Hematopoietic multipotent progenitor cell (in vitro differentiated cells): ENCODE measurements at regions not wholly inside any gene's neighbourhood (a gene's known extent, or its start where the extent isn't known, plus 50 kb on each side); places are given as distances from the start of the nearest gene placed in this dataset.

Experiments
- DNase-seq, 3 donors: peaks; one replicate each; pipeline ENCODE4 v3.0.0-alpha.2; 2011 to 2015; ENCODE audit warnings: low read depth in 2 of 3, low spot score in 2 of 3

GRCh38 chr15:101590785-101591184 lies 61.4 kb downstream of the TM2D3 start:
- DNase-seq: no peak

GRCh38 chr15:101583284-101583683 lies 68.9 kb downstream of the TM2D3 start:
- DNase-seq: no peak

GRCh38 chr15:101580431-101580830 lies 71.8 kb downstream of the TM2D3 start:
- DNase-seq: no peak

GRCh38 chr15:101579631-101580163 lies 72.5 kb downstream of the TM2D3 start:
- no peak for DNase-seq

GRCh38 chr15:101578443-101578894 lies 73.7 kb downstream of the TM2D3 start:
- peak in 2 of 3 donors; percentile 39 to 73 for DNase-seq

- DNase-seq: no peak
Observed at GRCh38 chr15:101573951-101574350, 78.2 kb downstream of the TM2D3 start.

GRCh38 chr15:101570241-101570640 lies 80.7 kb upstream of the PCSK6 start:
- DNase-seq: no peak

GRCh38 chr15:101568821-101569555 lies 79.5 kb upstream of the PCSK6 start:
- DNase-seq: no peak

GRCh38 chr15:101568309-101568708 lies 78.8 kb upstream of the PCSK6 start:
- no peak for DNase-seq

GRCh38 chr15:101566748-101567488 lies 77.4 kb upstream of the PCSK6 start:
- no peak for DNase-seq

GRCh38 chr15:101565377-101565776 lies 75.9 kb upstream of the PCSK6 start:
- DNase-seq: no peak

- DNase-seq: no peak
Observed at GRCh38 chr15:101563176-101563796, 73.8 kb upstream of the PCSK6 start.

- no peak for DNase-seq
Observed at GRCh38 chr15:101562428-101563059, 73.0 kb upstream of the PCSK6 start.

GRCh38 chr15:101561584-101561906 lies 72.0 kb upstream of the PCSK6 start:
- no peak for DNase-seq

- DNase-seq: no peak
Observed at GRCh38 chr15:101560722-101561583, 71.4 kb upstream of the PCSK6 start.

- peak in 1 of 3 donors; percentile 68 for DNase-seq
Observed at GRCh38 chr15:101559952-101560351, 70.4 kb upstream of the PCSK6 start.

- DNase-seq: no peak
Observed at GRCh38 chr15:101558221-101558941, 68.9 kb upstream of the PCSK6 start.

- DNase-seq: no peak
Observed at GRCh38 chr15:101556273-101556672, 66.8 kb upstream of the PCSK6 start.

GRCh38 chr15:101554115-101554915 lies 64.8 kb upstream of the PCSK6 start:
- no peak for DNase-seq
